ENCODE measurements at regions not wholly inside any gene's neighbourhood (a gene's known extent, or its start where the extent isn't known, plus 50 kb on each side); places are given as distances from the start of the nearest gene placed in this dataset.

DNA sequence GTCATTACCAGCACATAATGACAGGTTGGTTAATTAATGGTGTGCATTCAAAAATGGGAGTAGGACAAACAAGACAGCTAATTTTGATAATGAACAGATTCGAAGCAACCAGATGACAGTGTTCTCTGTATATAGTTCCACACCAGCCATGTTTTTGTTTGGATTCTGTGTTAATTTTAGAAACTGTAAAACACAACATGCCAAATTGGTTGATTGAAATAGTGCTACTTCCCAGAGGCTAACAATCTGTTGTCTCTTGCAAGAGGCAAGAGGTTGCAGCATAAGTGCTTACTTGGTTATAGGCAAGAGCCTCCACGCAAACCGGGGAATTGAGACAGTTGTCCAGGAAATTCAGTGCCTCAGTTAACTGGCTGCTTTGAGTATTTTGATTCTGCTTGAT lies 170.2 kb upstream of the HABP2 start:
- peak overlapping the region; percentile 83 for H3K4me3 Mint-ChIP-seq
- Histone ChIP-seq H3K27ac (ENCODE audit: low read depth in 1 of 2, low read length in 2 of 2) (no peak overlapping the region), H3K4me3 (ENCODE audit: low read length) (no peak overlapping the region), H3K4me1 (ENCODE audit: insufficient read depth, low read length) (peaks cover 15% of the 10 kb centered on the region), H3K9me3 (ENCODE audit: control insufficient read depth in 1 of 2, insufficient read depth in 1 of 2, low read length in 2 of 2) (no peaks in the 10 kb centered on the region), H3K36me3 (ENCODE audit: insufficient read depth, low read length) (no peaks in the 10 kb centered on the region), H3K27me3 (ENCODE audit: control insufficient read depth in 1 of 2, insufficient read depth in 2 of 2, low read length in 2 of 2) (no peaks in the 10 kb centered on the region)
- H3K4me1 Mint-ChIP-seq (ENCODE audit: low read depth), result peaks cover 26% of the 10 kb centered on the region
- no peak for ATAC-seq (ENCODE audit: poor library complexity)
- H3K27me3 Mint-ChIP-seq, result no peaks in the 10 kb centered on the region
- no peaks in the 10 kb centered on the region for H3K36me3 Mint-ChIP-seq (ENCODE audit: low read depth)
- POLR2A ChIA-PET, result no interaction called here
- DNase-seq, result peak in 1 of 14 experiments; percentile 6
- CTCF ChIA-PET, result interaction anchor here (1.1 kb wide), 1 partner anchor 11 kb away, joined by 3 read pairs; no protein-coding TSS in a partner anchor
- H3K27ac Mint-ChIP-seq, result peak overlapping the region; percentile 89
- intact Hi-C loops (cut with DNase I, micrococcal nuclease), result loop anchor here (5.0 to 10.0 kb wide), 2 partner anchors 40 to 258 kb away; no protein-coding TSS in a partner anchor
- no peak for TF ChIP-seq CTCF (IDR thresholded peaks at IDR 0.05)
- H3K9me3 Mint-ChIP-seq, result no peaks in the 10 kb centered on the region

GRCh38 chr10:113384181-113384580 lies 168.7 kb upstream of the HABP2 start:
- no peak overlapping the region for H3K4me3 ChIP-seq (ENCODE audit: low read length)
- Mint-ChIP-seq H3K36me3 (ENCODE audit: low read depth) (no peaks in the 10 kb centered on the region), H3K27ac (no peak overlapping the region), H3K9me3 (no peaks in the 10 kb centered on the region), H3K27me3 (no peaks in the 10 kb centered on the region), H3K4me1 (ENCODE audit: low read depth) (peaks cover 26% of the 10 kb centered on the region), H3K4me3 (no peak overlapping the region)
- TF ChIP-seq CTCF (IDR thresholded peaks at IDR 0.05), result no peak
- no peaks in the 10 kb centered on the region for H3K27me3 ChIP-seq (ENCODE audit: control insufficient read depth in 1 of 2, insufficient read depth in 2 of 2, low read length in 2 of 2)
- DNase-seq, result no peak
- ATAC-seq (ENCODE audit: poor library complexity), result no peak
- ChIA-PET POLR2A (no interaction called here), CTCF (interaction anchor here (0.6 to 1.5 kb wide), 2 partner anchors 565 to 665 kb away, joined by 4 to 5 read pairs; no protein-coding TSS in a partner anchor)
- peaks cover 15% of the 10 kb centered on the region for H3K4me1 ChIP-seq (ENCODE audit: insufficient read depth, low read length)
- no peaks in the 10 kb centered on the region for H3K36me3 ChIP-seq (ENCODE audit: insufficient read depth, low read length)
- intact Hi-C loops (cut with DNase I, micrococcal nuclease), result loop anchor here (2.0 to 10.0 kb wide), 5 partner anchors 42 to 909 kb away; no protein-coding TSS in a partner anchor
- H3K9me3 ChIP-seq (ENCODE audit: control insufficient read depth in 1 of 2, insufficient read depth in 1 of 2, low read length in 2 of 2), result no peaks in the 10 kb centered on the region
- no peak overlapping the region for H3K27ac ChIP-seq (ENCODE audit: low read depth in 1 of 2, low read length in 2 of 2)

- H3K4me1 ChIP-seq (ENCODE audit: insufficient read depth, low read length), result peaks cover 15% of the 10 kb centered on the region
- POLR2A ChIA-PET, result no interaction called here
- no peaks in the 10 kb centered on the region for H3K9me3 Mint-ChIP-seq
- H3K27me3 ChIP-seq (ENCODE audit: control insufficient read depth in 1 of 2, insufficient read depth in 2 of 2, low read length in 2 of 2), result no peaks in the 10 kb centered on the region
- intact Hi-C loops (cut with DNase I, micrococcal nuclease), result loop anchor here (1.0 to 10.0 kb wide), 6 partner anchors 261 to 911 kb away; no protein-coding TSS in a partner anchor
- H3K36me3 ChIP-seq (ENCODE audit: insufficient read depth, low read length), result no peaks in the 10 kb centered on the region
- peaks cover 26% of the 10 kb centered on the region for H3K4me1 Mint-ChIP-seq (ENCODE audit: low read depth)
- H3K4me3 Mint-ChIP-seq, result peak overlapping the region; percentile 21
- TF ChIP-seq CTCF (IDR thresholded peaks at IDR 0.05), result peak; percentile 62
- no peaks in the 10 kb centered on the region for H3K9me3 ChIP-seq (ENCODE audit: control insufficient read depth in 1 of 2, insufficient read depth in 1 of 2, low read length in 2 of 2)
- ATAC-seq (ENCODE audit: poor library complexity), result peak; percentile 88
- no peak overlapping the region for H3K27ac ChIP-seq (ENCODE audit: low read depth in 1 of 2, low read length in 2 of 2)
- H3K27me3 Mint-ChIP-seq, result no peaks in the 10 kb centered on the region
- H3K4me3 ChIP-seq (ENCODE audit: low read length), result no peak overlapping the region
- H3K36me3 Mint-ChIP-seq (ENCODE audit: low read depth), result no peaks in the 10 kb centered on the region
- H3K27ac Mint-ChIP-seq, result peak overlapping the region; percentile 1
- CTCF ChIA-PET, result interaction anchor here (0.6 to 1.5 kb wide), 4 partner anchors 9 to 666 kb away, joined by 4 to 5 read pairs (median 4); no protein-coding TSS in a partner anchor
- DNase-seq, result peak; percentile 21 to 82 (median 47)
Measured at GRCh38 chr10:113385021-113385999, 167.5 kb upstream of the HABP2 start.

Measured in CD4-positive, alpha-beta T cell (primary cell).